Kasumi-1 (cell line): ENCODE measurements at regions not wholly inside any gene's neighbourhood (a gene's known extent, or its start where the extent isn't known, plus 50 kb on each side); places are given as distances from the start of the nearest gene placed in this dataset.
A peak's percentile ranks its signal among the peaks of the same experiment; 100 is the strongest.
"Not testable (repeated sequence)": the region's sequence is repeated elsewhere in the genome, so short reads cannot be mapped to it uniquely, and the experiment has no call there.

ENCODE experiments used
- DNase-seq, 2 experiments: peaks; one replicate each; lab custom pipeline; 2025; lab: John Stamatoyannopoulos, UW

- no peak for DNase-seq
Observed at GRCh38 chr3:82410366-82410765, 648.9 kb upstream of the GBE1 start.

DNA sequence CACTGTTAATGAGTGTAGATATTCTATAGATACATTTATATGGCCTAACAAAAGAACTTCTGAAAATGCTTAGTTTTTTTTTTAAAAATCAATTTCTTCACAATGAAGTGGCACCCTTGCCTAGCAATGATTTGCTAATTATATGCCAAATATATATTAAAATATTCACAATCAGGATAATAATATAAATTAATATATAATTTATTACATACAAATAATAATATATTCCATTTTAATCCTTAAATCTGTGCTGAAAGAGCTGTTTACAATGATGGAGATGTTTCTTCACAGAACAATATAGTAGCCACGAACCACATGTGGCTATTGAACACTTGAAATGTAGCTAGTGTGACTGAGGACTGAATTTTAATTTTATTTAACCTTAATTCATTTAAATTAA, 648.4 kb upstream of the GBE1 start:
- no peak for DNase-seq

GRCh38 chr3:82392203-82392775, 630.8 kb upstream of the GBE1 start:
- no peak for DNase-seq

DNA sequence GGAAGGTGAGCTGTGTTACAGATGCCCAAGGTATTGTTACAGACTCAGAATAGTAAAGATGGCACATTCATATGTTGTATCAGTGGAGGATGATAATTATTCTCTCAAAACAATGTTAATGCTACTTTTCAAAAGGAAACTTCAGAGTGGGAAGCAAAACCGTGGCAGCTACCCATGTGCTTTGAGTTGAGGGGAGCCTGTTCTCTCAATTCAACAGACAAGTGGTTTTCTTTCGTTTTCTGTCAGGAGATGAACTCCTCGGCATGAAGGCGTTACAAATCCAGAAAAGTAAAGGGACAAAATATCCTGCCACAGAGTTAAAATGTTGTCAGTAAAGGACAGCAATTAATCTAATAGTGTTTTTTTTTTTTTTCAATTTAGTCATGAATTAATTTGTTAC, 629.4 kb upstream of the GBE1 start:
- DNase-seq = no peak

- no peak for DNase-seq
Observed at GRCh38 chr3:82386647-82387046, 625.2 kb upstream of the GBE1 start.

DNA sequence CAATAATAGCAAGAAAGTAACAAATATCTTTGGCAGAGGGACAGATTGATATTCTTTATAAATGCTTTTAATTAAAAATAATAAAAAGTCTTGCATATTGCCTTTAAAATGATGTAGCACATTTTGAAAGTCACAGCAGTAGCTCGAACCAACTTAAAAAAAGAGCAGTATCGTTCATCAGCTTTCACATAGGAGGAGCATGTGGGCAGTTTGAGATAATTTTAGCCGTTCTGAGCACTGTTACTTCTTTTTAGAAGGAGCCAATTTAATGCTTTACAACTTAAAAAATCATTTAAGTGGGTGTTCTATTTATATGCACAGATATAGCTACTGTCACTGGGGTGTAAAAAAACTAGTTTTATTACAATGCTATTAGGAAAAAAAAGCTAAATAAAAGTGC, 622.7 kb upstream of the GBE1 start:
- DNase-seq = no peak

- DNase-seq = no peak
Observed at GRCh38 chr3:82382831-82383230, 621.4 kb upstream of the GBE1 start.

GRCh38 chr3:82378392-82378791, 616.9 kb upstream of the GBE1 start:
- DNase-seq = no peak

GRCh38 chr3:82376883-82377282, 615.4 kb upstream of the GBE1 start:
- DNase-seq = peak in 1 of 2 experiments; percentile 24

DNA sequence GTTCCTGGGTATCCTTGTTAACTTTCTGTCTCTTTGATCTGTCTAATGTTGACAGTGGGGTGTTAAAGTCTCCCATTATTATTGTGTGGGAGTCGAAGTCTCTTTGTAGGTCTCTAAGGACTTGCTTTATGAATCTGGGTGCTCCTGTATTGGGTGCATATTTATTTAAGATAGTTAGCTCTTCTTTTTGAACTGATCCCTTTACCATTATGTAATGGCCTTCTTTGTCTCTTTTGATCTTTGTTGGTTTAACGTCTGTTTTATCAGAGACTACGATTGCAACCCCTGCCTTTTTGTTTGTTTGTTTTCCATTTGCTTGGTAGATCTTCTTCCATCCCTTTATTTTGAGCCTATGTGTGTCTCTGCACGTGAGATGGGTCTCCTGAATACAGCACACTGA, 612.4 kb upstream of the GBE1 start:
- not testable (repeated sequence) for DNase-seq

- no peak for DNase-seq
Observed at GRCh38 chr3:82364827-82365226, 603.4 kb upstream of the GBE1 start.

- no peak for DNase-seq
Observed at GRCh38 chr3:82363131-82363530, 601.7 kb upstream of the GBE1 start.

GRCh38 chr3:82355228-82355627, 593.8 kb upstream of the GBE1 start:
- no peak for DNase-seq

- no peak for DNase-seq
Observed at GRCh38 chr3:82354228-82354627, 592.8 kb upstream of the GBE1 start.

DNA sequence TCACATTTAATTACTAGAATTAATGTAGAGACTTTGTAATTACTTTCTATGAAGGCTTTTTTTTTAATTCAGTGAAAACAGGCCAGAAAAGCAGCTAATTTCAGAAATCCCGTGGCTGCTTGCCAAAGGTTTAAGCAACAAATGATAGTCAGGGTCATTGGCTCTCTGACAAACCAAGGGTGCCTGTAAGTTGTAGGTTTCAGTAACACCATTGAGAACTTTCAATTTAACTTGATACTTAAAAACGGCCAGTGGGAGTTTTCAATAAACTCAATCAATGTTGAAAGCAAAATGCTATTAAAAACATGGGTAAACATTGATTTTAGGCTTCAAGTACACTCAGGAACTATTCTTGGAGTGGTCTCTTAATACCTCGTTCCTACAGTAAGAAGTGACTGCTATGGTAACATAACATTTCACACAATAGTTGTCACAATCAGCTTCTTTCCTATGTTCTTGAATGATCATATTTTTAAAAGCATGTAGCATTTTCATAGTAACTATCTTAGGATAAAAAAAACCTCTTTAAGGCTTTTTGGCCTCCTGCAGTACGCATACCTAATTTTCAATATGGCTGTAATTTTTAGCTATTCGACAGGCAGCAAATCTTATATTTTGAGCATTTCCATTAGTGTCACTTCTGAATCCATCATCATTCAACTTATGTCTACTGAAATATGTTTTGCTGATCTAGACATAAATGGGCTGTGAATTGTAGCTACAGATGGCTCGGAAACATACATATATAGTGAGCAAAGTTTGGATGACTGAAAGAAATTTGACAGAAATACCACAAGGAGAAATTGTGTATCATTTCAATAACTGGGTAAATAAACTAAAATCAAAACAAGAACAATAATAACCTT, 592.1 kb upstream of the GBE1 start:
- DNase-seq = no peak

DNA sequence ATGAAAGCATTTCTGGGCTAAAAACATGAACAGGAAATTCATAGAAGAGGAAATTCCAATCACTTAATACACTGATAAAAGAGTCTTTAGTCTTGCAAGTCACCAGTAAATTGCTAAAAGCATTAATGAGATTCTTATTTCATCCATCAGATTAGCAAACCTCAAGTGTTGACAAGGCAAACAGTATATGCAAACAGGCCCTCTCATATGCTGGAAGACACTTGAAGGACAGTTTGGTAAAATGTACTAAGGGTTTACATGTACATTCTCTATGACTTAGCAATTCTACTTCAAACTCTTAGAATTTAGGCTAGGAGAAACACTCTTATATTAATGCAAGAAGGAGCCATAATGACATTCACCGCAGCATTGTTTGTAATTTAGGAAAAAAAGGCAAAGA, 586.1 kb upstream of the GBE1 start:
- DNase-seq = no peak

GRCh38 chr3:82342521-82342920, 581.1 kb upstream of the GBE1 start:
- DNase-seq = no peak

GRCh38 chr3:82329300-82329699, 567.9 kb upstream of the GBE1 start:
- peak; percentile 9 to 22 for DNase-seq

DNA sequence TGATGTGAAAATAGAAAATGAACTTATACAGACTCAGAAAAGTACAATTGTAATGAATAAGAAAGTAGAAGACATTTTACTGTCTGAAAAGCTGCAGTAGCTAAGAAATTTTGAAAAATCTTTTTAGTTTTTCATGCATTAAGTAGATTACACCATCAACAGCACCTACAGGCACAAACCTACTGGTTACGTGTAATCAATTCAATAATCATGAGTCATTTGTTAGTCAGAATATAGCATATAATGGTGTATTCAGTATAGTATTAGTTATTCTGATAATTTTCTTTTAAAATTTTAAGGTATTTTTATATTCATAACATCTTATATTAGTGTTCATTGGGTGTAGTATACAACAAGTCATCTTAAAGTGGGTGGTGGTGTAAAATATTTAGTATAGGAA, 550.5 kb upstream of the GBE1 start:
- no peak for DNase-seq

- no peak for DNase-seq
Observed at GRCh38 chr3:82308755-82309154, 547.3 kb upstream of the GBE1 start.

DNA sequence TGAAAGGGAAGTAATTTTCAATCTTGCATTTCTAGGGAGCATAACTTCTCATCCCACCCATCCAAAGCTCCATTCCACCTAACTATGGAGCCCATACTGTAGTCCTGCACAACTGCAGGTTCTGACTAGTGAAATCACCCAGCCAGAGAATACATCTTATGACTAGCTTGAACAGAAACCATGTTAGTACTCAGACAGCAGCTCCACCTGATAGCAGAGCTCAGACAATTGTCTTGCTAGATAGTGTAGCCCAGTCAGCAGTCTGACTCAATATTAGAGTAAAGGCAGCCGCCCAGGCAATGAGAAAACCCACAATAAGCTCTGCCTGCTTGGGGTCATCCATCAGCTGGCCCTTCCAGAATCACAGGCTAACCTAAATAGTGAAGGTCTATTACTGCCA, 544.7 kb upstream of the GBE1 start:
- no peak for DNase-seq

- no peak for DNase-seq
Observed at GRCh38 chr3:82294609-82295008, 533.2 kb upstream of the GBE1 start.

DNA sequence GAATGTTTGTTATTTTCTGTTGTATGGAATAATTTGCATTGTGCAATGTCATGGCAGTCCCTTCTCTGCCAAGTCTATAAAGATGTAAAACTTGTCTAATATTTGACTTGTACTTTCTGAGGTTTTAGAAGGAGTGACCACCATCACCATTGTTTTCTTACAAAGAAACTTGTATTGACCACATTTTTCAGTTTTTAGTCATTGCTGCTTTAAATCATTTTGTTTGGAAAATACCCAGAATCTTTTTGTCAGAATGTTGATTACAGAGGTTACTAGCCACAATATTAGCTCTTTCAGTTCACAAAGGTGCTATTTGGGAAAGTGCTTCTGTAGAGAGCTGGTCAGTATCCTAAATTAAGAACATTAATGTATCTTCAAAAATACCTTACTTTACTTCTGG, 532.4 kb upstream of the GBE1 start:
- DNase-seq = no peak

DNA sequence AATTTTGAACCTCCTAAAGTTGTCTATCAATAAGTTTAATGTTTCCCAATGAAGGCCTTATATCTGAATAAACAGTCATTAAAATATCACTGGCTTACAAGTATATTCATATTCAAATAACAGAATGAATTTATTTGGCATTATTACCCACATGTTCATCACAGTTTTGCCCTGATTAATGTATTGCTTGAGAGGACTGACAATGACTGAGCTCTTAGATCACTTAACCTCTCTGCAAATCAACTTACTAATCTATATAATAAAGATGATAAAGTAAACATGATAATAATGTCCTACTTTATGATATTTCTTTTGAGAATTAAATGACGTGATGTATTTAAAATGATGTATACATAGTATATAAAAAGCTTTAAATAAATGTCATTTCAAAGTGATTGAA, 532.0 kb upstream of the GBE1 start:
- no peak for DNase-seq
